Ishikawa (cell line): ENCODE measurements at regions not wholly inside any gene's neighbourhood (a gene's known extent, or its start where the extent isn't known, plus 50 kb on each side); places are given as distances from the start of the nearest gene placed in this dataset.

Source experiments
- ZBTB7A ChIP-seq: IDR thresholded peaks from 2 replicates; pipeline ENCODE4 v1.6.1; 2012; ENCODE audit warnings: low read depth
- TF ChIP-seq, protein P1 (sequence below): IDR thresholded peaks from 2 replicates; pipeline ENCODE4 v1.6.1; 2012
- TF ChIP-seq, protein P2 (sequence below): IDR thresholded peaks from 2 replicates; pipeline ENCODE4 v1.6.1; 2012; ENCODE audit warnings: low read depth, mild to moderate bottlenecking

DNA sequence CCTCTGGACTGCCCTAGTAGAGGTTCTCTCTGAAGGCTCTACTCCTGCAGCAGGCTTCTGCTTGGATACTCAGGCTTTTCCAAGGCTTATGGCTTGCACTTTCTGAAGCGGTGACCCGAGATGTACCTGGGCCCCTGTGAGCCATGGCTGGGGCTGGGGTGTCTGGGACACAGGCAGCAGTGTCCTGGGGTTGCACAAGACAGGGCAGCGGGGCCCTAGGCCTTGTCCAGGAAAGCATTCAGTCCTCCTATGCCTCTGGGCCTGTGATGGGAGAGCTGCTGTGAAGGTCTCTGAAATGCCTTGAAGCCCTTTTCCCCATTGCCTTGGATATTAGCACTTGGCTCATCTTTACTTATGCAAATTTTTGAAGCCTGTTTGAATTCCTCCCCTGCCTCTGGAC is 192.2 kb downstream of the YTHDC2 start:
- TF ChIP-seq, protein P1, sequence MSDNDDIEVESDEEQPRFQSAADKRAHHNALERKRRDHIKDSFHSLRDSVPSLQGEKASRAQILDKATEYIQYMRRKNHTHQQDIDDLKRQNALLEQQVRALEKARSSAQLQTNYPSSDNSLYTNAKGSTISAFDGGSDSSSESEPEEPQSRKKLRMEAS, result no peak
- no peak for TF ChIP-seq ZBTB7A
- TF ChIP-seq, protein P2, sequence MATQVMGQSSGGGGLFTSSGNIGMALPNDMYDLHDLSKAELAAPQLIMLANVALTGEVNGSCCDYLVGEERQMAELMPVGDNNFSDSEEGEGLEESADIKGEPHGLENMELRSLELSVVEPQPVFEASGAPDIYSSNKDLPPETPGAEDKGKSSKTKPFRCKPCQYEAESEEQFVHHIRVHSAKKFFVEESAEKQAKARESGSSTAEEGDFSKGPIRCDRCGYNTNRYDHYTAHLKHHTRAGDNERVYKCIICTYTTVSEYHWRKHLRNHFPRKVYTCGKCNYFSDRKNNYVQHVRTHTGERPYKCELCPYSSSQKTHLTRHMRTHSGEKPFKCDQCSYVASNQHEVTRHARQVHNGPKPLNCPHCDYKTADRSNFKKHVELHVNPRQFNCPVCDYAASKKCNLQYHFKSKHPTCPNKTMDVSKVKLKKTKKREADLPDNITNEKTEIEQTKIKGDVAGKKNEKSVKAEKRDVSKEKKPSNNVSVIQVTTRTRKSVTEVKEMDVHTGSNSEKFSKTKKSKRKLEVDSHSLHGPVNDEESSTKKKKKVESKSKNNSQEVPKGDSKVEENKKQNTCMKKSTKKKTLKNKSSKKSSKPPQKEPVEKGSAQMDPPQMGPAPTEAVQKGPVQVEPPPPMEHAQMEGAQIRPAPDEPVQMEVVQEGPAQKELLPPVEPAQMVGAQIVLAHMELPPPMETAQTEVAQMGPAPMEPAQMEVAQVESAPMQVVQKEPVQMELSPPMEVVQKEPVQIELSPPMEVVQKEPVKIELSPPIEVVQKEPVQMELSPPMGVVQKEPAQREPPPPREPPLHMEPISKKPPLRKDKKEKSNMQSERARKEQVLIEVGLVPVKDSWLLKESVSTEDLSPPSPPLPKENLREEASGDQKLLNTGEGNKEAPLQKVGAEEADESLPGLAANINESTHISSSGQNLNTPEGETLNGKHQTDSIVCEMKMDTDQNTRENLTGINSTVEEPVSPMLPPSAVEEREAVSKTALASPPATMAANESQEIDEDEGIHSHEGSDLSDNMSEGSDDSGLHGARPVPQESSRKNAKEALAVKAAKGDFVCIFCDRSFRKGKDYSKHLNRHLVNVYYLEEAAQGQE, result no peak
